RPMI7951 (cell line): ENCODE measurements at regions not wholly inside any gene's neighbourhood (a gene's known extent, or its start where the extent isn't known, plus 50 kb on each side); places are given as distances from the start of the nearest gene placed in this dataset.

ENCODE experiments used
- DNase-seq: peaks from one replicate; pipeline ENCODE4 v3.0.0-alpha.2; 2012; ENCODE audit warnings: low read depth

DNA sequence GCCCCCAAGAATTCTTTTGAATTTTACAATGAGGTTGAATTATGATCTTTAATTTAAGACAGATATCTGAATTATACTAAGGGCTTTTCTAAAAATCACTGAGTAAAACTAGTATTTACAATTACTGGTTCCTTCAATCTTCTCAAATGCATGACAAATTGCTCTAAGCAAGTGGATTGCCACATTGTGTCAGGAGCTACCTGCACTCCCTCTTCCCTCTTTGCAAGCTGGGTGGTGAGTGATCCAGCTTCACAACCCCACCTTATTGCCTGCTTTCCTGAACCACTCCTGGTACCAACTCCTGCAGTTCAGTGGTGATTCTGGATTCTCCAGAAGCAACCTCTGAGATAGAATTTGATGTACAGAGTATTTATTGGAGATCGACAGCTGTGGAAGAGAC is 49.9 kb upstream of the SERP2 start:
- no peak for DNase-seq
